Natural killer cell (primary cell): ENCODE measurements at regions not wholly inside any gene's neighbourhood (a gene's known extent, or its start where the extent isn't known, plus 50 kb on each side); places are given as distances from the start of the nearest gene placed in this dataset.
"Not testable (repeated sequence)": the region's sequence is repeated elsewhere in the genome, so short reads cannot be mapped to it uniquely, and the experiment has no call there.

ENCODE experiments used
- ATAC-seq, 3 donors: fragments of 150-1000 bp in 2 of 3; fragments of 200-7000 bp in 1 of 3; cut with Tn5 transposase; 1 replicate in 1 of 3; 2 replicates in 2 of 3; pipeline ENCODE4 v1.10.0; 2021; ENCODE audit warnings: mild to moderate bottlenecking in 2 of 3, moderate library complexity in 2 of 3
- DNase-seq, 2 donors: peaks; one replicate each; pipeline versions ENCODE4 v3.0.0 to v3.0.0-alpha.2; 2013 to 2021; ENCODE audit warnings: mixed read lengths in 1 of 2
- H3K27ac ChIP-seq: one replicate; pipeline ENCODE4 v1.5.1; 2013; ENCODE audit warnings: mild to moderate bottlenecking, low read length
- H3K27me3 ChIP-seq: one replicate; pipeline ENCODE4 v1.6.1; 2013; ENCODE audit warnings: low read length; ENCODE audit not compliant: control insufficient read depth, insufficient read depth
- H3K36me3 ChIP-seq: one replicate; pipeline ENCODE4 v1.6.1; 2013; ENCODE audit warnings: low read length; ENCODE audit not compliant: control insufficient read depth, insufficient read depth
- H3K4me1 ChIP-seq: one replicate; pipeline ENCODE4 v1.6.1; 2013; ENCODE audit warnings: low read length; ENCODE audit not compliant: control insufficient read depth, insufficient read depth
- H3K4me3 ChIP-seq: one replicate; pipeline ENCODE4 v1.5.1; 2013; ENCODE audit warnings: low read length
- H3K9me3 ChIP-seq: one replicate; pipeline ENCODE4 v1.6.1; 2013; ENCODE audit warnings: low read length; ENCODE audit not compliant: control insufficient read depth, insufficient read depth
- H3K27ac Mint-ChIP-seq, 2 donors: one replicate each; pipeline ENCODE4 v1.8.0; 2022; ENCODE audit warnings: mild to moderate bottlenecking in 2 of 2, mixed read lengths in 2 of 2, moderate library complexity in 1 of 2
- H3K27me3 Mint-ChIP-seq, 2 donors: one replicate each; pipeline ENCODE4 v1.8.0; 2022; ENCODE audit warnings: low read depth in 2 of 2, mixed read lengths in 2 of 2
- H3K36me3 Mint-ChIP-seq: one replicate; pipeline ENCODE4 v1.8.0; 2022; ENCODE audit warnings: mixed read lengths
- H3K4me1 Mint-ChIP-seq, 2 donors: one replicate each; pipeline ENCODE4 v1.8.0; 2022; ENCODE audit warnings: mixed read lengths in 2 of 2
- H3K4me3 Mint-ChIP-seq: one replicate; pipeline ENCODE4 v1.8.0; 2022; ENCODE audit warnings: mild to moderate bottlenecking, moderate library complexity, mixed read lengths
- H3K9me3 Mint-ChIP-seq, 2 donors: one replicate each; pipeline ENCODE4 v1.8.0; 2022; ENCODE audit warnings: mixed read lengths in 2 of 2
- WGBS: methylation state at CpG from one replicate; pipeline ENCODE4 v1.1.7; 2013; ENCODE audit warnings: missing lambda C conversion rate; ENCODE audit not compliant: insufficient coverage; 5-methylcytosine and 5-hydroxymethylcytosine counted together
- intact Hi-C: fragments of 100-400 bp; cut with micrococcal nuclease; formaldehyde crosslinking; loops from one replicate; pipeline ENCODE4 v1.14.2; 2022

DNA sequence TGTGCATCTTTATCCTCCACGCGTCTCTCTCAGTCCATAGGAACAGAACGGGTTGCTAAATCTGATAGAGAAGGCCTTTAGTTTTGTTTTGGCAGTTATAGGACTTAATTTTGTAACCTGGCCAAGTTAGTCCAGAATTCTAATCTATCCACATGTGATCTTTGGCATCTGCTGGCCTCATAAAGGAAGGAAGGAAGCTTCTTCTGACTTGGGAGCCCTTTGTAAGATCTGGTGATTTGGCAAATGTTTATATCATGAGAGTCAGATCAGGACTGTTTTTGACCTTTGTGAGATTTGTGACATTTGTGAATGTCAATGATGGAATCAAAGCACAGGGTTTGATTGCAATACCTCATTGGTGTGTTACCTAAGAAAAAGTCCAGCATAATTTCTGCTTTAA is 96.4 kb upstream of the MTLN start:
- no CpG with 5 or more reads among the region's 3 CpGs for WGBS
- H3K4me3 Mint-ChIP-seq, H3K27me3 Mint-ChIP-seq, H3K4me3 ChIP-seq, H3K9me3 ChIP-seq, H3K4me1 Mint-ChIP-seq, H3K36me3 ChIP-seq, ATAC-seq, H3K27ac Mint-ChIP-seq, H3K4me1 ChIP-seq, intact Hi-C loops, H3K27me3 ChIP-seq, H3K9me3 Mint-ChIP-seq, DNase-seq, H3K36me3 Mint-ChIP-seq, H3K27ac ChIP-seq: not testable (repeated sequence)

GRCh38 chr2:110292807-110293206 is 80.5 kb upstream of the MTLN start:
- H3K4me3 ChIP-seq, H3K36me3 ChIP-seq, H3K9me3 Mint-ChIP-seq, DNase-seq, H3K36me3 Mint-ChIP-seq, intact Hi-C loops, H3K4me3 Mint-ChIP-seq, H3K27me3 ChIP-seq, H3K4me1 ChIP-seq, H3K27me3 Mint-ChIP-seq, H3K27ac Mint-ChIP-seq, H3K4me1 Mint-ChIP-seq, H3K27ac ChIP-seq, ATAC-seq, H3K9me3 ChIP-seq: not testable (repeated sequence)
- no CpG with 5 or more reads among the region's 4 CpGs for WGBS

GRCh38 chr2:110291909-110292579 is 79.7 kb upstream of the MTLN start:
- H3K36me3 ChIP-seq, H3K36me3 Mint-ChIP-seq, H3K4me3 ChIP-seq, DNase-seq, H3K4me3 Mint-ChIP-seq, ATAC-seq, H3K27ac ChIP-seq, H3K9me3 Mint-ChIP-seq, H3K9me3 ChIP-seq, H3K4me1 Mint-ChIP-seq, H3K27me3 ChIP-seq, H3K27ac Mint-ChIP-seq, intact Hi-C loops, H3K27me3 Mint-ChIP-seq, H3K4me1 ChIP-seq: not testable (repeated sequence)
- WGBS = 87% methylated on average over 1 of the region's 6 CpGs

- H3K9me3 Mint-ChIP-seq, H3K4me1 ChIP-seq, H3K36me3 Mint-ChIP-seq, H3K27me3 ChIP-seq, H3K27me3 Mint-ChIP-seq, H3K4me3 ChIP-seq, H3K27ac ChIP-seq, H3K27ac Mint-ChIP-seq, intact Hi-C loops, DNase-seq, ATAC-seq, H3K4me1 Mint-ChIP-seq, H3K9me3 ChIP-seq, H3K36me3 ChIP-seq, H3K4me3 Mint-ChIP-seq: not testable (repeated sequence)
- WGBS = no CpG with 5 or more reads among the region's 8 CpGs
Measured at GRCh38 chr2:110287817-110288216, 75.5 kb upstream of the MTLN start.

DNA sequence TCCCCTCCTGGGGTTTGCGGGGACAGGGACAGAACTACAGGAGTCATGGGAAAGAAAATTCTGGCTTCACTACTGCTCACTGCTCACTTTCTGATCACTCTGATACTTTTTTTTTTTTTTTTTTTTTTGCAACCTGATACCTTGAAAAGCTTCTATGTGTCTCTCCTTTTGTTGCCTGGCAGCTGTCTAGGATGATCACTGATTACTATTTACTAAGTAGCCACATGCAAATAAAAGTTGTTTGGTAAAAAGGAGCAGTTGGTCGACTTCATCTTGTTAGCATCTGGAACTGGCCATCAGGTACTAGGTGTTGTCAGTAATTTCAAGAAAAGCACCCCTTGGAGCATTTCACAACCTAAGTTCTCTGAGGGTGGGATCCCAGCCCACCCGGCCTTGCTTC is 74.9 kb upstream of the MTLN start:
- H3K27me3 ChIP-seq, ATAC-seq, intact Hi-C loops, H3K27ac Mint-ChIP-seq, H3K4me1 Mint-ChIP-seq, H3K36me3 Mint-ChIP-seq, H3K4me3 ChIP-seq, H3K4me1 ChIP-seq, H3K36me3 ChIP-seq, H3K27ac ChIP-seq, H3K4me3 Mint-ChIP-seq, DNase-seq, H3K27me3 Mint-ChIP-seq, H3K9me3 Mint-ChIP-seq, H3K9me3 ChIP-seq: not testable (repeated sequence)
- WGBS = no CpG with 5 or more reads among the region's 3 CpGs

DNA sequence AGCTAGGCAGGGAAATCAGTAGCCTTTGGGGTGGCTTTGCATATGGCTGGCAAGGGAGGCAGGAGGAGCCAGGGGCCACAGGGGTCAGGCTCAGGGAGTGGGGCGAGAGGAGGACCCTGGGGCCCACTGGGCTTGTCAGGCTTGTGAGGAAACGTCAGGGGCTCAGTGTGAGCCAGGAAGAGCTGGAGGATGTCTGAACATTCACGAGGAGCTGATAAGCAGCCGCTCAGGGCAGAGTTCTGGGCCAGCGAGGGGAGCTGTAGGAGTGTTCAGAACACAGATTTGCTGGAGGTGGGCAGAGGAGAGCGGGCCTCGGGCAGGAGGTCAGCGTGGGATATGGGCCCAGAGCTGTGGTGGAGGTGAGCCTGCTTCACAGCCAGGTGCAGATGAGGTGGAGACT is 72.7 kb upstream of the MTLN start:
- H3K9me3 ChIP-seq, intact Hi-C loops, H3K27ac ChIP-seq, H3K4me3 Mint-ChIP-seq, ATAC-seq, H3K9me3 Mint-ChIP-seq, H3K4me1 Mint-ChIP-seq, H3K4me1 ChIP-seq, H3K27ac Mint-ChIP-seq, H3K4me3 ChIP-seq, DNase-seq, H3K36me3 Mint-ChIP-seq, H3K36me3 ChIP-seq, H3K27me3 Mint-ChIP-seq, H3K27me3 ChIP-seq: not testable (repeated sequence)
- no CpG with 5 or more reads among the region's 8 CpGs for WGBS

- WGBS = no CpG with 5 or more reads among the region's 4 CpGs
- H3K9me3 Mint-ChIP-seq, H3K27me3 Mint-ChIP-seq, H3K36me3 ChIP-seq, DNase-seq, ATAC-seq, H3K4me1 Mint-ChIP-seq, H3K9me3 ChIP-seq, H3K27ac ChIP-seq, H3K4me3 Mint-ChIP-seq, H3K4me1 ChIP-seq, H3K4me3 ChIP-seq, H3K27ac Mint-ChIP-seq, H3K36me3 Mint-ChIP-seq, intact Hi-C loops, H3K27me3 ChIP-seq: not testable (repeated sequence)
Measured at GRCh38 chr2:110280804-110281203, 68.5 kb upstream of the MTLN start.

- H3K27me3 ChIP-seq, H3K4me1 ChIP-seq, DNase-seq, ATAC-seq, intact Hi-C loops, H3K27me3 Mint-ChIP-seq, H3K9me3 ChIP-seq, H3K4me1 Mint-ChIP-seq, H3K9me3 Mint-ChIP-seq, H3K4me3 Mint-ChIP-seq, H3K36me3 Mint-ChIP-seq, H3K27ac Mint-ChIP-seq, H3K36me3 ChIP-seq, H3K4me3 ChIP-seq, H3K27ac ChIP-seq: not testable (repeated sequence)
- no CpG with 5 or more reads among the region's 6 CpGs for WGBS
Measured at GRCh38 chr2:110277054-110277453, 64.7 kb upstream of the MTLN start.
